Jurkat, Clone E6-1 (cell line): ENCODE measurements at regions not wholly inside any gene's neighbourhood (a gene's known extent, or its start where the extent isn't known, plus 50 kb on each side); places are given as distances from the start of the nearest gene placed in this dataset.

Source experiments
- DNase-seq: peaks from one replicate; pipeline ENCODE4 v3.0.0-alpha.2; 2011; ENCODE audit warnings: low read depth, low spot score
- H3K4me3 ChIP-seq: 2 replicates; pipeline ENCODE4 v1.5.1; 2011; ENCODE audit warnings: mild to moderate bottlenecking, low read length, control low read depth, moderate library complexity

- DNase-seq, result no peak
- no peak overlapping the region for H3K4me3 ChIP-seq
These were observed 124.9 kb upstream of the TPK1 start for GRCh38 chr7:144960763-144961162.

GRCh38 chr7:144957998-144958397 lies 122.1 kb upstream of the TPK1 start:
- no peak for DNase-seq
- no peak overlapping the region for H3K4me3 ChIP-seq

DNA sequence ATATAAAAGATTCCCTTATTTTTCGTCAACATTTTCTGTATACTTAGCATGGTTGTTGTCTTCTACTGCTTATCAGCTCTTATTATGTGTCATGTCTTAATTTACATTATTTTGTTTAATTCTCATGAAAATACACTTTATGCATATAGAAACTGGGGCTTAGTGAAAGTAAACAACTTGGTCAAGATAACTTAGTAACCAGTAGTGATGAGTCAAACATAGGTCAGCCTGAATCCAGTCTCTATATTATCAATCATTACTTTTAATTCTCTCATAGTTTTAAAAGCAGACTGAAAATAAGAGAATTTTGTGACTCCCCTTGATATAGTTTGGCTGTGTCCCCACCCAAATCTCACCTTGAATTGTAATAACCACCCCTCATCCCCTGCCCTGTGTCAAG lies 119.6 kb upstream of the TPK1 start:
- no peak for DNase-seq
- no peak overlapping the region for H3K4me3 ChIP-seq

- no peak for DNase-seq
- no peak overlapping the region for H3K4me3 ChIP-seq
These were observed 105.3 kb upstream of the TPK1 start for GRCh38 chr7:144941127-144941526.

- H3K4me3 ChIP-seq, result no peak overlapping the region
- no peak for DNase-seq
These were observed 101.3 kb upstream of the TPK1 start for GRCh38 chr7:144937199-144937598.

- no peak overlapping the region for H3K4me3 ChIP-seq
- DNase-seq, result no peak
These were observed 100.5 kb upstream of the TPK1 start for GRCh38 chr7:144936314-144936713.

- no peak overlapping the region for H3K4me3 ChIP-seq
- no peak for DNase-seq
These were observed 74.6 kb upstream of the TPK1 start for GRCh38 chr7:144910411-144910810.

GRCh38 chr7:144908943-144909556 lies 73.2 kb upstream of the TPK1 start:
- no peak for DNase-seq
- H3K4me3 ChIP-seq, result no peak overlapping the region

DNA sequence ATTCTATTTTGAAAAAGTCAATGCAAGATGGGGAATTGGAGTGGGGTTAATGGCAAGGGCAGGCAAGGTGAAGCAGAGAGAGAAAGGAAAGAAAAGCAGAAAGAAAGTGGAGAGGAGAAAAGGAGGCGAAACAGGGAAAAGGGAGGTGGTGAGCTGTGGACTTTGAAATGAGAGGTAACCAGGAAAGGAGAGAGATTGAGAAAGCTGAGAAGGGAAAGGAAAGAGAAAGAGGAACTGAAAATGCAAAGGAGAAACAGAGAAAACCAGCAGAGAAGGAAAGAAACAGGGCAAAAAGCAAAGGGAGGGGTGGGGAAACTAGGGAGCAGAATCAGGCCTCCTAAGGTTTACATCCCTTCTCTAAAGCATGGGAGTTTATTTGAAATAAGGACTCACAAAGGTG lies 72.5 kb upstream of the TPK1 start:
- DNase-seq, result no peak
- no peak overlapping the region for H3K4me3 ChIP-seq

DNA sequence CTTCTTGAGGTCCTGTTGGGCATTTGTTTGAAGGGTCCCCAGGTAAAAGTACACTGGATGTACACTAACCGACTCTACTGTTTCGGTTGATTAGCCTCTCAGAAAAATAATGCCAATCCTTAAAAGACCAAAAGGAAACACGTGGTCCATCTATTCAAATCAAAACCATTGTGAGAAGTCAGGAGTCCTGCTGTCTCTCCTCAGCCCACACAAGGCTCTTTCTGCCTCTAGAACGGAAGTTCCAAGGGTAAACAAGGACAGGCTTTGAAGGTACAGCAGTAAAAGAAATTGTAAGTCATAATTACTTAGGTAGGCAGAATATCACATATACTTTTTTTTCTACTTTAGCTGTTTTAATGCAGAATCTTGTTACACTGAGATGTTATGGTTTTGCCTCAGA lies 71.7 kb upstream of the TPK1 start:
- no peak for DNase-seq
- no peak overlapping the region for H3K4me3 ChIP-seq

- no peak for DNase-seq
- no peak overlapping the region for H3K4me3 ChIP-seq
These were observed 67.3 kb upstream of the TPK1 start for GRCh38 chr7:144903201-144903600.

GRCh38 chr7:144892761-144893160 lies 56.9 kb upstream of the TPK1 start:
- no peak overlapping the region for H3K4me3 ChIP-seq
- no peak for DNase-seq
